PC-3 (cell line): ENCODE measurements at regions not wholly inside any gene's neighbourhood (a gene's known extent, or its start where the extent isn't known, plus 50 kb on each side); places are given as distances from the start of the nearest gene placed in this dataset.

Experiments used
- CTCF ChIP-seq: fragments of 300-600 bp; sonication (generic); conservative IDR thresholded peaks from 2 replicates; pipeline ENCODE4 v1.5.1; 2017; ENCODE audit warnings: antibody characterized with exemption, low read depth, mild to moderate bottlenecking, low read length
- EZH2 ChIP-seq: fragments of 300-600 bp; sonication (generic); IDR thresholded peaks from one replicate; pipeline ENCODE4 v1.6.1; 2017; ENCODE audit warnings: antibody characterized with exemption, mild to moderate bottlenecking, low read length; ENCODE audit not compliant: unreplicated experiment
- EZH2phosphoT487 ChIP-seq: fragments of 300-600 bp; sonication (generic); IDR thresholded peaks from 2 replicates; pipeline ENCODE4 v1.6.1; 2018; ENCODE audit warnings: mild to moderate bottlenecking, antibody characterized with exemption, low read length, borderline replicate concordance

- no peak for TF ChIP-seq CTCF
- TF ChIP-seq EZH2phosphoT487 = no peak
- TF ChIP-seq EZH2 = no peak
These were observed 1454.8 kb upstream of the LRRTM3 start for GRCh38 chr10:65470986-65471385.
